WTC11 (cell line): ENCODE measurements at regions not wholly inside any gene's neighbourhood (a gene's known extent, or its start where the extent isn't known, plus 50 kb on each side); places are given as distances from the start of the nearest gene placed in this dataset.

ENCODE experiments used
- CREB1 ChIP-seq: sonication (generic); formaldehyde crosslinking; IDR thresholded peaks from 2 replicates; pipeline ENCODE4 v1.8.0; 2023; ENCODE audit warnings: mild to moderate bottlenecking, missing genetic modification reagents
- NR3C1 ChIP-seq: sonication (generic); formaldehyde crosslinking; conservative IDR thresholded peaks from 2 replicates; pipeline ENCODE4 v1.8.1; 2023; ENCODE audit warnings: low read depth, mild to moderate bottlenecking, missing genetic modification reagents
- TEAD4 ChIP-seq: sonication (generic); formaldehyde crosslinking; IDR thresholded peaks from 2 replicates; pipeline ENCODE4 v1.8.0; 2022; ENCODE audit warnings: mild to moderate bottlenecking, missing genetic modification reagents
- ZNF138 ChIP-seq: sonication (generic); formaldehyde crosslinking; conservative IDR thresholded peaks from 2 replicates; pipeline ENCODE4 v1.8.1; 2022; ENCODE audit warnings: mild to moderate bottlenecking, moderate library complexity, missing genetic modification reagents
- TF ChIP-seq, protein P1 (sequence below): fragments of 200-600 bp; IDR thresholded peaks from 2 replicates; pipeline ENCODE4 v1.8.0; 2022; ENCODE audit warnings: antibody characterized with exemption
- TF ChIP-seq, protein P2 (sequence below): sonication (generic); formaldehyde crosslinking; IDR thresholded peaks from 2 replicates; pipeline ENCODE4 v1.8.1; 2023; ENCODE audit warnings: mild to moderate bottlenecking, missing genetic modification reagents, moderate library complexity
- TF ChIP-seq, protein P3 (sequence below): sonication (generic); formaldehyde crosslinking; IDR thresholded peaks from 2 replicates; pipeline ENCODE4 v1.8.0; 2023; ENCODE audit warnings: missing genetic modification reagents

DNA sequence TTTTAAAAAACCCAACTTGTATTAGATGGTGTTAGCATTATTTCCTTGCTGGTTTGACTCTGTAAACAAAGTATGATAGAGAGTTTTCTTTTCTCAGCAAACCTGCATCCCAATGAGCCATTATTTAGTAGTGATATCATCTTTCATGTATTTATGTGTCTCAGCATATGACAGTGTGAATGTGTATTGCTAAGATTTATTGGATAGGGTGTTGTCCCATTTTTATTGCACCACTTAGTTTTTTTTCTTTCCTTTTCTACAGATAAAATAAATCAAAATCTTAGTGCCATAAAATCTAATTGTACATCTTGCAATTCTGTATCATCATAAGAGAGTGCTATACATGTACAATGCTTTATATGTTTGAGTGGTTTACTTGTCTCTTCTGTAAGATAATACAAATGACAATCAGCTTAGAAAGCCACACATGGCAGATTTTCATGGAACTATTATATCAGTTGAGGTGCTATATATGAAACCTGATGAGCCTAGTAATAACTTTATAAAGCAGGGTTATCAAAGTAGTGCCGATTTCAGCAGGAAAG, 149.2 kb upstream of the CYLC2 start:
- TF ChIP-seq, protein P1, sequence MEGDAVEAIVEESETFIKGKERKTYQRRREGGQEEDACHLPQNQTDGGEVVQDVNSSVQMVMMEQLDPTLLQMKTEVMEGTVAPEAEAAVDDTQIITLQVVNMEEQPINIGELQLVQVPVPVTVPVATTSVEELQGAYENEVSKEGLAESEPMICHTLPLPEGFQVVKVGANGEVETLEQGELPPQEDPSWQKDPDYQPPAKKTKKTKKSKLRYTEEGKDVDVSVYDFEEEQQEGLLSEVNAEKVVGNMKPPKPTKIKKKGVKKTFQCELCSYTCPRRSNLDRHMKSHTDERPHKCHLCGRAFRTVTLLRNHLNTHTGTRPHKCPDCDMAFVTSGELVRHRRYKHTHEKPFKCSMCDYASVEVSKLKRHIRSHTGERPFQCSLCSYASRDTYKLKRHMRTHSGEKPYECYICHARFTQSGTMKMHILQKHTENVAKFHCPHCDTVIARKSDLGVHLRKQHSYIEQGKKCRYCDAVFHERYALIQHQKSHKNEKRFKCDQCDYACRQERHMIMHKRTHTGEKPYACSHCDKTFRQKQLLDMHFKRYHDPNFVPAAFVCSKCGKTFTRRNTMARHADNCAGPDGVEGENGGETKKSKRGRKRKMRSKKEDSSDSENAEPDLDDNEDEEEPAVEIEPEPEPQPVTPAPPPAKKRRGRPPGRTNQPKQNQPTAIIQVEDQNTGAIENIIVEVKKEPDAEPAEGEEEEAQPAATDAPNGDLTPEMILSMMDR = no peak
- TF ChIP-seq ZNF138 (CRISPR knock-in tag) (no peak), NR3C1 (CRISPR knock-in tag) (no peak), TEAD4 (CRISPR knock-in tag) (no peak), CREB1 (no peak)
- TF ChIP-seq, protein P2, sequence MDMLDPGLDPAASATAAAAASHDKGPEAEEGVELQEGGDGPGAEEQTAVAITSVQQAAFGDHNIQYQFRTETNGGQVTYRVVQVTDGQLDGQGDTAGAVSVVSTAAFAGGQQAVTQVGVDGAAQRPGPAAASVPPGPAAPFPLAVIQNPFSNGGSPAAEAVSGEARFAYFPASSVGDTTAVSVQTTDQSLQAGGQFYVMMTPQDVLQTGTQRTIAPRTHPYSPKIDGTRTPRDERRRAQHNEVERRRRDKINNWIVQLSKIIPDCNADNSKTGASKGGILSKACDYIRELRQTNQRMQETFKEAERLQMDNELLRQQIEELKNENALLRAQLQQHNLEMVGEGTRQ (CRISPR knock-in tag) = no peak
- TF ChIP-seq, protein P3, sequence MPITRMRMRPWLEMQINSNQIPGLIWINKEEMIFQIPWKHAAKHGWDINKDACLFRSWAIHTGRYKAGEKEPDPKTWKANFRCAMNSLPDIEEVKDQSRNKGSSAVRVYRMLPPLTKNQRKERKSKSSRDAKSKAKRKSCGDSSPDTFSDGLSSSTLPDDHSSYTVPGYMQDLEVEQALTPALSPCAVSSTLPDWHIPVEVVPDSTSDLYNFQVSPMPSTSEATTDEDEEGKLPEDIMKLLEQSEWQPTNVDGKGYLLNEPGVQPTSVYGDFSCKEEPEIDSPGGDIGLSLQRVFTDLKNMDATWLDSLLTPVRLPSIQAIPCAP = no peak
